MM.1S (cell line): ENCODE measurements at regions not wholly inside any gene's neighbourhood (a gene's known extent, or its start where the extent isn't known, plus 50 kb on each side); places are given as distances from the start of the nearest gene placed in this dataset.

ENCODE experiments used
- DNase-seq: peaks from one replicate; pipeline ENCODE4 v3.0.0-alpha.2; 2015
- H2AFZ ChIP-seq: fragments of 300-600 bp; sonication (generic); 2 replicates; pipeline ENCODE4 v1.6.0; 2016; ENCODE audit warnings: antibody characterized with exemption, low read length
- H3F3A ChIP-seq: fragments of 300-600 bp; sonication (generic); 2 replicates; pipeline ENCODE4 v1.6.1; 2016; ENCODE audit warnings: mild to moderate bottlenecking, antibody characterized with exemption, low read length, moderate library complexity, mixed read lengths; ENCODE audit not compliant: insufficient read depth
- H3K27ac ChIP-seq: fragments of 300-600 bp; sonication (generic); 2 replicates; pipeline ENCODE4 v1.5.1; 2016; ENCODE audit warnings: mild to moderate bottlenecking, low read length
- H3K27me3 ChIP-seq: fragments of 300-600 bp; sonication (generic); replicated peaks from 2 replicates; pipeline ENCODE4 v1.6.0; 2016; ENCODE audit warnings: low read length; ENCODE audit not compliant: insufficient read depth
- H3K36me3 ChIP-seq: fragments of 300-600 bp; sonication (generic); replicated peaks from 2 replicates; pipeline ENCODE4 v1.6.1; 2016; ENCODE audit warnings: mild to moderate bottlenecking, low read length, mixed read lengths; ENCODE audit not compliant: insufficient read depth
- H3K4me1 ChIP-seq: fragments of 300-600 bp; sonication (generic); 2 replicates; pipeline ENCODE4 v1.6.1; 2016; ENCODE audit warnings: low read length, mixed read lengths
- H3K4me2 ChIP-seq: fragments of 300-600 bp; sonication (generic); 2 replicates; pipeline ENCODE4 v1.6.0; 2016; ENCODE audit warnings: low read depth, low read length
- H3K4me3 ChIP-seq: fragments of 300-600 bp; sonication (generic); 2 replicates; pipeline ENCODE4 v1.5.1; 2016; ENCODE audit warnings: low read length, mixed read lengths
- H3K79me2 ChIP-seq: fragments of 300-600 bp; sonication (generic); 2 replicates; pipeline ENCODE4 v1.6.1; 2016; ENCODE audit warnings: mixed run types, low read length, mixed read lengths
- H3K9ac ChIP-seq: fragments of 300-600 bp; sonication (generic); 2 replicates; pipeline ENCODE4 v1.6.1; 2016; ENCODE audit warnings: low read length, mixed read lengths
- H3K9me2 ChIP-seq: fragments of 300-600 bp; sonication (generic); replicated peaks from 2 replicates; pipeline ENCODE4 v1.6.1; 2016; ENCODE audit warnings: mild to moderate bottlenecking, low read length, mixed read lengths; ENCODE audit not compliant: insufficient read depth
- H3K9me3 ChIP-seq: fragments of 300-600 bp; sonication (generic); replicated peaks from 2 replicates; pipeline ENCODE4 v1.6.1; 2016; ENCODE audit warnings: mild to moderate bottlenecking, low read length, mixed read lengths; ENCODE audit not compliant: insufficient read depth
- H4K20me1 ChIP-seq: fragments of 300-600 bp; sonication (generic); 2 replicates; pipeline ENCODE4 v1.6.1; 2016; ENCODE audit warnings: mild to moderate bottlenecking, low read length, moderate library complexity, mixed read lengths; ENCODE audit not compliant: insufficient read depth
- EZH2 ChIP-seq: fragments of 300-600 bp; sonication (generic); optimal IDR thresholded peaks from 2 replicates; pipeline ENCODE3; 2017; ENCODE audit warnings: low read depth, mild to moderate bottlenecking, antibody characterized with exemption, low read length, mixed read lengths
- EZH2phosphoT487 ChIP-seq: fragments of 300-600 bp; sonication (generic); IDR thresholded peaks from 2 replicates; pipeline ENCODE4 v1.6.1; 2018; ENCODE audit warnings: antibody characterized with exemption, low read length
- TF ChIP-seq, protein P1 (sequence below): fragments of 300-600 bp; sonication (generic); IDR thresholded peaks from 2 replicates; pipeline ENCODE4 v1.5.1; 2016; ENCODE audit warnings: antibody characterized with exemption, low read length, mixed read lengths

DNA sequence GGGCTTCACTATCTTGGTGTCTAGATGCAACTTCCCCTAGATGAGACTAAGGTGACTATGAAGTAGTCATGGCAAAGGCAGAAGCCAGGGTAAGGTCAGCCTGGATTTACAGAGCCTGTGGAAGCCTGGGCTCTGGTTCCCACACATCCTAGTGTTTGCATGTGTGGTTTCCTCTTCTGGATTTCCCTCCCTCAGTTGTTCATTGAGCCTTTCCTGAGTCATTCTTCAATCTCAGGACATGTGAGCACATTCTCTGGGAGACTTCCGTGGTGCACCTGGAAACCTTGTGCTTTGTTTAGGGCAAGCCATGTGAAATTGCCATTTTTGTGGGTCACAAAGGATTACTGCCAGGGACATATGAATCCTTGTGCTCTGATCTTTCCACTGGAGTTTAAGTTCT, 236.6 kb downstream of the C12orf75 start:
- Histone ChIP-seq H3K9me3 (no peaks in the 10 kb centered on the region), H2AFZ (no peak overlapping the region), H3K9ac (no peak overlapping the region), H3K4me2 (no peak overlapping the region), H3K27ac (no peak overlapping the region), H3K4me1 (no peaks in the 10 kb centered on the region), H3K27me3 (no peaks in the 10 kb centered on the region), H3K36me3 (no peaks in the 10 kb centered on the region), H4K20me1 (no peaks in the 10 kb centered on the region), H3K9me2 (no peaks in the 10 kb centered on the region), H3F3A (no peaks in the 10 kb centered on the region), H3K79me2 (no peaks in the 10 kb centered on the region), H3K4me3 (no peak overlapping the region)
- DNase-seq: no peak
- TF ChIP-seq, protein P1, sequence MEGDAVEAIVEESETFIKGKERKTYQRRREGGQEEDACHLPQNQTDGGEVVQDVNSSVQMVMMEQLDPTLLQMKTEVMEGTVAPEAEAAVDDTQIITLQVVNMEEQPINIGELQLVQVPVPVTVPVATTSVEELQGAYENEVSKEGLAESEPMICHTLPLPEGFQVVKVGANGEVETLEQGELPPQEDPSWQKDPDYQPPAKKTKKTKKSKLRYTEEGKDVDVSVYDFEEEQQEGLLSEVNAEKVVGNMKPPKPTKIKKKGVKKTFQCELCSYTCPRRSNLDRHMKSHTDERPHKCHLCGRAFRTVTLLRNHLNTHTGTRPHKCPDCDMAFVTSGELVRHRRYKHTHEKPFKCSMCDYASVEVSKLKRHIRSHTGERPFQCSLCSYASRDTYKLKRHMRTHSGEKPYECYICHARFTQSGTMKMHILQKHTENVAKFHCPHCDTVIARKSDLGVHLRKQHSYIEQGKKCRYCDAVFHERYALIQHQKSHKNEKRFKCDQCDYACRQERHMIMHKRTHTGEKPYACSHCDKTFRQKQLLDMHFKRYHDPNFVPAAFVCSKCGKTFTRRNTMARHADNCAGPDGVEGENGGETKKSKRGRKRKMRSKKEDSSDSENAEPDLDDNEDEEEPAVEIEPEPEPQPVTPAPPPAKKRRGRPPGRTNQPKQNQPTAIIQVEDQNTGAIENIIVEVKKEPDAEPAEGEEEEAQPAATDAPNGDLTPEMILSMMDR: no peak
- TF ChIP-seq EZH2 (no peak), EZH2phosphoT487 (no peak)

DNA sequence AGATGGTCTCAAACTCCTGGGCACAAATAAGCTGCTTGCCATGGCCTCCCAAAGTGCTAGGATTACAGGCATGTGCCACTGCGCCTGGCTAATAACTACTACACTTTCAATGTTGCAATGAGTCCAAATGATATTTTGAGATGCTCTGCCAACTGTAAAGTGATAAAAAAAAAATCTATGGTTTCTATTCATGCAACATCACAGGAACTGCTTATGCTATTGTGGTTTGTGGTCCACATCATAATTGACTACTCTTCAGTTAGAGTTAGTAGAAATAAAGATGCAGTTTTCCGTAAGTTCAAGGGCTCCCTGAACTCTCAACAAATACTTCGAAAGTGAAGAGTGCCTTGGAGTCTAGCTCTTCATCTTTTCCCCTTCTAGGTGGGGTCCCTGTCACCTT, 239.4 kb downstream of the C12orf75 start:
- DNase-seq: no peak
- H4K20me1 ChIP-seq: no peaks in the 10 kb centered on the region
- H3K4me2 ChIP-seq: no peak overlapping the region
- no peaks in the 10 kb centered on the region for H3K9me3 ChIP-seq
- H3K27me3 ChIP-seq: no peaks in the 10 kb centered on the region
- H3K4me1 ChIP-seq: no peaks in the 10 kb centered on the region
- H2AFZ ChIP-seq: no peak overlapping the region
- H3K36me3 ChIP-seq: no peaks in the 10 kb centered on the region
- H3K9me2 ChIP-seq: no peaks in the 10 kb centered on the region
- no peak overlapping the region for H3K4me3 ChIP-seq
- no peak overlapping the region for H3K9ac ChIP-seq
- no peaks in the 10 kb centered on the region for H3K79me2 ChIP-seq
- H3K27ac ChIP-seq: no peak overlapping the region
- TF ChIP-seq EZH2phosphoT487 (no peak), EZH2 (no peak)
- TF ChIP-seq, protein P1: no peak
- no peaks in the 10 kb centered on the region for H3F3A ChIP-seq

DNA sequence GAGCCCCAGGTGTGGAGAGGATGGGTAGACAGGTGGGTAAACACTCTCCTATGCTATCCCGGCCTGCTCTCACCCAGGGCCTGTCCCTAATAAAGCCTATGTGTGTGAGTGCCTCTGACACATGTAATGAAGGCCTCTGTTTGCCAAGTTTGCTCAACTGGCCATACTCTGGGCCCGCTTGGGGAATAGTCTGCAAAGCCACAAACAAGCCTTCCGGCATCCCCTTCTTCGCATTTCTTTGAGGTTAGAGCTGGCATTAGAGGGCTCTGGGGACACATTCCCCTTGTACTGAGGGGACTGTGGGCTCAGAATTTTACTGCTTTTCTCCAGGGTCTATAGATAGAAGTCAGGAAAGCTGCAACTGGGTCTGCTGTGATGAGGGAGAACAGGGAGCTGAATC, 240.5 kb downstream of the C12orf75 start:
- H3F3A ChIP-seq: no peaks in the 10 kb centered on the region
- H2AFZ ChIP-seq: no peak overlapping the region
- no peak for DNase-seq
- no peaks in the 10 kb centered on the region for H4K20me1 ChIP-seq
- H3K4me1 ChIP-seq: no peaks in the 10 kb centered on the region
- no peak overlapping the region for H3K27ac ChIP-seq
- H3K36me3 ChIP-seq: no peaks in the 10 kb centered on the region
- no peaks in the 10 kb centered on the region for H3K9me3 ChIP-seq
- H3K9ac ChIP-seq: no peak overlapping the region
- TF ChIP-seq EZH2phosphoT487 (no peak), EZH2 (no peak)
- TF ChIP-seq, protein P1: no peak
- H3K4me2 ChIP-seq: no peak overlapping the region
- H3K9me2 ChIP-seq: no peaks in the 10 kb centered on the region
- no peaks in the 10 kb centered on the region for H3K27me3 ChIP-seq
- H3K79me2 ChIP-seq: no peaks in the 10 kb centered on the region
- H3K4me3 ChIP-seq: no peak overlapping the region
